BE2C (cell line): ENCODE measurements at regions not wholly inside any gene's neighbourhood (a gene's known extent, or its start where the extent isn't known, plus 50 kb on each side); places are given as distances from the start of the nearest gene placed in this dataset.

Experiments
- DNase-seq: peaks from one replicate; pipeline ENCODE4 v3.0.0-alpha.2; 2020
- H3K27me3 ChIP-seq: fragments of 250-450 bp; sonication (Bioruptor Pico); 2 replicates; pipeline ENCODE4 v1.5.1; 2020; ENCODE audit warnings: mild to moderate bottlenecking
- H3K36me3 ChIP-seq: fragments of 250-450 bp; sonication (Bioruptor Pico); 2 replicates; pipeline ENCODE4 v1.5.1; 2020; ENCODE audit warnings: mild to moderate bottlenecking
- H3K4me1 ChIP-seq: fragments of 250-450 bp; sonication (Bioruptor Pico); 2 replicates; pipeline ENCODE4 v1.5.1; 2020
- H3K4me3 ChIP-seq: 2 replicates; pipeline ENCODE4 v1.5.1; 2011; ENCODE audit warnings: low read depth, low read length
- H3K9me3 ChIP-seq: fragments of 250-450 bp; sonication (Bioruptor Pico); 2 replicates; pipeline ENCODE4 v1.5.1; 2020
- CTCF ChIP-seq: IDR thresholded peaks from 2 replicates; pipeline ENCODE4 v1.5.1; 2012; ENCODE audit warnings: mild to moderate bottlenecking, low read depth, low read length

- no peak for DNase-seq
- Histone ChIP-seq H3K27me3 (no peaks in the 10 kb centered on the region), H3K36me3 (no peaks in the 10 kb centered on the region), H3K9me3 (no peaks in the 10 kb centered on the region), H3K4me1 (no peaks in the 10 kb centered on the region), H3K4me3 (no peak overlapping the region)
- no peak for TF ChIP-seq CTCF
These were observed 506.0 kb upstream of the CDH10 start for GRCh38 chr5:25150819-25151218.

GRCh38 chr5:25128606-25129005, 483.8 kb upstream of the CDH10 start:
- no peak overlapping the region for H3K4me3 ChIP-seq

GRCh38 chr5:25119650-25120049, 474.9 kb upstream of the CDH10 start:
- Histone ChIP-seq H3K36me3 (no peaks in the 10 kb centered on the region), H3K4me1 (peaks cover 4% of the 10 kb centered on the region; the same call in 1 of the 2 replicates), H3K9me3 (no peaks in the 10 kb centered on the region), H3K4me3 (no peak overlapping the region), H3K27me3 (no peaks in the 10 kb centered on the region)
- no peak for DNase-seq
- peak; percentile 54 for TF ChIP-seq CTCF

More at GRCh38 chr5:25128606-25129005, 483.8 kb upstream of the CDH10 start:
- Histone ChIP-seq H3K36me3 (no peaks in the 10 kb centered on the region), H3K27me3 (no peaks in the 10 kb centered on the region), H3K9me3 (no peaks in the 10 kb centered on the region), H3K4me1 (no peaks in the 10 kb centered on the region)
- TF ChIP-seq CTCF, result no peak
- DNase-seq, result no peak

- Histone ChIP-seq H3K9me3 (no peaks in the 10 kb centered on the region; the same call in 1 of the 2 replicates), H3K36me3 (no peaks in the 10 kb centered on the region), H3K4me3 (peak overlapping the region; percentile 49), H3K27me3 (no peaks in the 10 kb centered on the region), H3K4me1 (peaks cover 11% of the 10 kb centered on the region)
- peak; percentile 13 for DNase-seq
- TF ChIP-seq CTCF, result no peak
These were observed 463.1 kb upstream of the CDH10 start for GRCh38 chr5:25107853-25108252.

- Histone ChIP-seq H3K4me1 (no peaks in the 10 kb centered on the region; the same call in 1 of the 2 replicates), H3K27me3 (no peaks in the 10 kb centered on the region), H3K4me3 (no peak overlapping the region), H3K36me3 (no peaks in the 10 kb centered on the region), H3K9me3 (no peaks in the 10 kb centered on the region; the same call in 1 of the 2 replicates)
- no peak for TF ChIP-seq CTCF
- DNase-seq, result no peak
These were observed 454.8 kb upstream of the CDH10 start for GRCh38 chr5:25099538-25099937.

- no peak for DNase-seq
- Histone ChIP-seq H3K9me3 (no peaks in the 10 kb centered on the region; the same call in 1 of the 2 replicates), H3K27me3 (no peaks in the 10 kb centered on the region), H3K36me3 (no peaks in the 10 kb centered on the region), H3K4me1 (no peaks in the 10 kb centered on the region; the same call in 1 of the 2 replicates), H3K4me3 (no peak overlapping the region)
- TF ChIP-seq CTCF, result no peak
These were observed 450.5 kb upstream of the CDH10 start for GRCh38 chr5:25095261-25095660.
